ENCODE measurements at regions not wholly inside any gene's neighbourhood (a gene's known extent, or its start where the extent isn't known, plus 50 kb on each side); places are given as distances from the start of the nearest gene placed in this dataset.

- Histone ChIP-seq H3F3A (ENCODE audit: insufficient read depth, low read length, poor library complexity, severe bottlenecking) (no peaks in the 10 kb centered on the region), H3K79me2 (replicated peaks; ENCODE audit: insufficient read depth, low read length) (no peaks in the 10 kb centered on the region), H4K20me1 (ENCODE audit: insufficient read depth) (no peaks in the 10 kb centered on the region)
Measured at GRCh38 chr4:95705323-95705722, 134.6 kb upstream of the PDHA2 start.

GRCh38 chr4:95701500-95702170 is 138.3 kb upstream of the PDHA2 start:
- H3K9me3 ChIP-seq (ENCODE audit: low read length): no peaks in the 10 kb centered on the region
- no peaks in the 10 kb centered on the region for H3K36me3 ChIP-seq (ENCODE audit: insufficient read depth, low read length)
- H3K4me3 ChIP-seq (ENCODE audit: low read length): no peak overlapping the region
- no peaks in the 10 kb centered on the region for H3K79me2 ChIP-seq (replicated peaks; ENCODE audit: insufficient read depth, low read length)
- H4K20me1 ChIP-seq (ENCODE audit: insufficient read depth): no peaks in the 10 kb centered on the region
- no peaks in the 10 kb centered on the region for H3K27me3 ChIP-seq (ENCODE audit: insufficient read depth, low read depth, low read length)
- H3K4me2 ChIP-seq (ENCODE audit: low read length): no peak overlapping the region
- TF ChIP-seq EP300 (conservative IDR thresholded peaks at IDR 0.05; ENCODE audit: poor library complexity, severe bottlenecking): no peak
- no peak for TF ChIP-seq POLR2AphosphoS5 (IDR thresholded peaks at IDR 0.05)
- H3K9me2 ChIP-seq (ENCODE audit: insufficient read depth, low read length): no peaks in the 10 kb centered on the region
- no peaks in the 10 kb centered on the region for H3F3A ChIP-seq (ENCODE audit: insufficient read depth, low read length, poor library complexity, severe bottlenecking)
- H2AFZ ChIP-seq (ENCODE audit: low read depth, low read length): no peak overlapping the region
- H3K9ac ChIP-seq (ENCODE audit: low read length): no peak overlapping the region
- H3K27ac ChIP-seq (ENCODE audit: low read length): no peak overlapping the region

More at GRCh38 chr4:95705323-95705722, 134.6 kb upstream of the PDHA2 start:
- Histone ChIP-seq H2AFZ (ENCODE audit: low read depth, low read length) (no peak overlapping the region), H3K9me3 (ENCODE audit: low read length) (no peaks in the 10 kb centered on the region), H3K36me3 (ENCODE audit: insufficient read depth, low read length) (no peaks in the 10 kb centered on the region), H3K4me2 (ENCODE audit: low read length) (no peak overlapping the region), H3K27ac (ENCODE audit: low read length) (no peak overlapping the region), H3K9me2 (ENCODE audit: insufficient read depth, low read length) (no peaks in the 10 kb centered on the region), H3K27me3 (ENCODE audit: insufficient read depth, low read depth, low read length) (no peaks in the 10 kb centered on the region), H3K4me3 (ENCODE audit: low read length) (no peak overlapping the region), H3K9ac (ENCODE audit: low read length) (no peak overlapping the region)
- TF ChIP-seq EP300 (conservative IDR thresholded peaks at IDR 0.05; ENCODE audit: poor library complexity, severe bottlenecking) (no peak), POLR2AphosphoS5 (IDR thresholded peaks at IDR 0.05) (no peak)

DNA sequence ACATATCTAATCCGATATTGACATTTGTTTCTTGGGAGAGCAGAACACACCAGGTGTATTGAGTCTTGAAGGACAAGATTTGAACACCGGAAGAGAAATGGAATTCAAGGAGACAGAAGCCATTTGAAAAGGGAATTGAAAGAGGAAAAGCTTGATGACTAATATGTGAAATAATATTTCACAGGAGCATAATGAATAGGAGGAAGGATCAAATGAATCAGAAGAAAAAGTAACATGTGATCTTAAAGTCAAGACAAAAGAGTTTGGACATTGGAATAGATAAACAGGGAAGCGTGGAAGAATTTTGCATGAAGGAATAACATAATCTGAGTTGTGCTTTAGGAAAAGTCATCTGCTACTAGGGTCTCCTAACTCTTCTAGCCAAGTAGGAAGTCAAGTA is 145.5 kb upstream of the PDHA2 start:
- Histone ChIP-seq H3K4me2 (ENCODE audit: low read length) (no peak overlapping the region), H3K4me3 (ENCODE audit: low read length) (no peak overlapping the region), H2AFZ (ENCODE audit: low read depth, low read length) (no peak overlapping the region), H3K27me3 (ENCODE audit: insufficient read depth, low read depth, low read length) (no peaks in the 10 kb centered on the region), H3K9me2 (ENCODE audit: insufficient read depth, low read length) (no peaks in the 10 kb centered on the region), H3K79me2 (replicated peaks; ENCODE audit: insufficient read depth, low read length) (no peaks in the 10 kb centered on the region), H3K9ac (ENCODE audit: low read length) (no peak overlapping the region), H3K36me3 (ENCODE audit: insufficient read depth, low read length) (no peaks in the 10 kb centered on the region), H3F3A (ENCODE audit: insufficient read depth, low read length, poor library complexity, severe bottlenecking) (no peaks in the 10 kb centered on the region), H3K27ac (ENCODE audit: low read length) (no peak overlapping the region), H3K9me3 (ENCODE audit: low read length) (no peaks in the 10 kb centered on the region), H4K20me1 (ENCODE audit: insufficient read depth) (no peaks in the 10 kb centered on the region)
- TF ChIP-seq POLR2AphosphoS5 (IDR thresholded peaks at IDR 0.05) (no peak), MXI1 (conservative IDR thresholded peaks at IDR 0.05; ENCODE audit: poor library complexity, severe bottlenecking) (no peak), TAF1 (IDR thresholded peaks at IDR 0.05; ENCODE audit: low read depth) (no peak), SMC3 (conservative IDR thresholded peaks at IDR 0.05; ENCODE audit: poor library complexity) (no peak), REST (IDR thresholded peaks at IDR 0.05; ENCODE audit: borderline replicate concordance) (no peak), EP300 (conservative IDR thresholded peaks at IDR 0.05; ENCODE audit: poor library complexity, severe bottlenecking) (no peak), RAD21 (conservative IDR thresholded peaks at IDR 0.05) (no peak), EZH2 (IDR thresholded peaks at IDR 0.05; ENCODE audit: borderline replicate concordance, insufficient read depth, low read length, poor library complexity, severe bottlenecking) (no peak)
- TF ChIP-seq, protein P1, sequence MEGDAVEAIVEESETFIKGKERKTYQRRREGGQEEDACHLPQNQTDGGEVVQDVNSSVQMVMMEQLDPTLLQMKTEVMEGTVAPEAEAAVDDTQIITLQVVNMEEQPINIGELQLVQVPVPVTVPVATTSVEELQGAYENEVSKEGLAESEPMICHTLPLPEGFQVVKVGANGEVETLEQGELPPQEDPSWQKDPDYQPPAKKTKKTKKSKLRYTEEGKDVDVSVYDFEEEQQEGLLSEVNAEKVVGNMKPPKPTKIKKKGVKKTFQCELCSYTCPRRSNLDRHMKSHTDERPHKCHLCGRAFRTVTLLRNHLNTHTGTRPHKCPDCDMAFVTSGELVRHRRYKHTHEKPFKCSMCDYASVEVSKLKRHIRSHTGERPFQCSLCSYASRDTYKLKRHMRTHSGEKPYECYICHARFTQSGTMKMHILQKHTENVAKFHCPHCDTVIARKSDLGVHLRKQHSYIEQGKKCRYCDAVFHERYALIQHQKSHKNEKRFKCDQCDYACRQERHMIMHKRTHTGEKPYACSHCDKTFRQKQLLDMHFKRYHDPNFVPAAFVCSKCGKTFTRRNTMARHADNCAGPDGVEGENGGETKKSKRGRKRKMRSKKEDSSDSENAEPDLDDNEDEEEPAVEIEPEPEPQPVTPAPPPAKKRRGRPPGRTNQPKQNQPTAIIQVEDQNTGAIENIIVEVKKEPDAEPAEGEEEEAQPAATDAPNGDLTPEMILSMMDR (IDR thresholded peaks at IDR 0.05; ENCODE audit: poor library complexity, severe bottlenecking): no peak

Data from neural cell (in vitro differentiated cells).